Testis (tissue), 2 donors: ENCODE measurements at regions not wholly inside any gene's neighbourhood (a gene's known extent, or its start where the extent isn't known, plus 50 kb on each side); places are given as distances from the start of the nearest gene placed in this dataset.

ENCODE experiments used
- POLR2A ChIP-seq: fragments of 450-650 bp; IDR thresholded peaks from one replicate; pipeline ENCODE4 v1.6.1; 2017; ENCODE audit warnings: antibody characterized with exemption, mild to moderate bottlenecking, moderate library complexity
- TF ChIP-seq, protein P1 (sequence below), 3 experiments: fragments of 450-650 bp in 2 of 3; fragments of 200-600 bp in 1 of 3; sonication (generic) in 1 of 3; IDR thresholded peaks; one replicate each; pipeline ENCODE4 v1.5.1; 2016 to 2019; ENCODE audit warnings: antibody characterized with exemption in 3 of 3, mild to moderate bottlenecking in 2 of 3, moderate library complexity in 1 of 3

DNA sequence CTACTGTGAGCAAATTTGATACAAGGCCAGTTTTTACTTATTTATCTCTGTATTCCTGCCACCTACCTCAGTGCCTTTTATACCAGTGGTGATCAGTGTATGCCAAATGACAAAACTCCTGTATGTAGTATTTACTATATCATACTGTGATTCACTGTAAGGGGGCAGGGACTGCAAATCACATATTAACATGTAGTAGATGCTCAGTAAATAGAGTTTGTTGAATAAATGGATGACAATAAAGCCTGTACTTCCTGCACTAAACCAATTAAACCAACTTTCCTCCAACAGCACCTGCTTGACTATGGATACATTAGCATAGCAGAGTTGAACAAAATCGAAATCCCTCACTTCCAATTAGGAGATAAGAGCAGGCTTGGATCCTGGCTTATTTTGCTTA is 73.3 kb upstream of the C1orf87 start:
- TF ChIP-seq, protein P1, sequence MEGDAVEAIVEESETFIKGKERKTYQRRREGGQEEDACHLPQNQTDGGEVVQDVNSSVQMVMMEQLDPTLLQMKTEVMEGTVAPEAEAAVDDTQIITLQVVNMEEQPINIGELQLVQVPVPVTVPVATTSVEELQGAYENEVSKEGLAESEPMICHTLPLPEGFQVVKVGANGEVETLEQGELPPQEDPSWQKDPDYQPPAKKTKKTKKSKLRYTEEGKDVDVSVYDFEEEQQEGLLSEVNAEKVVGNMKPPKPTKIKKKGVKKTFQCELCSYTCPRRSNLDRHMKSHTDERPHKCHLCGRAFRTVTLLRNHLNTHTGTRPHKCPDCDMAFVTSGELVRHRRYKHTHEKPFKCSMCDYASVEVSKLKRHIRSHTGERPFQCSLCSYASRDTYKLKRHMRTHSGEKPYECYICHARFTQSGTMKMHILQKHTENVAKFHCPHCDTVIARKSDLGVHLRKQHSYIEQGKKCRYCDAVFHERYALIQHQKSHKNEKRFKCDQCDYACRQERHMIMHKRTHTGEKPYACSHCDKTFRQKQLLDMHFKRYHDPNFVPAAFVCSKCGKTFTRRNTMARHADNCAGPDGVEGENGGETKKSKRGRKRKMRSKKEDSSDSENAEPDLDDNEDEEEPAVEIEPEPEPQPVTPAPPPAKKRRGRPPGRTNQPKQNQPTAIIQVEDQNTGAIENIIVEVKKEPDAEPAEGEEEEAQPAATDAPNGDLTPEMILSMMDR (IDR thresholded peaks at IDR 0.05): no peak
- no peak for TF ChIP-seq POLR2A
